SK-N-SH (cell line): ENCODE measurements at regions not wholly inside any gene's neighbourhood (a gene's known extent, or its start where the extent isn't known, plus 50 kb on each side); places are given as distances from the start of the nearest gene placed in this dataset.

ENCODE experiments used
- CTCF ChIA-PET: fragments of 300-600, 350-600 bp; formaldehyde crosslinking; extraction: SDS; loops from one replicate; lab custom pipeline; 2021; lab: Yijun Ruan, JAX
- POLR2A ChIA-PET: fragments of 350-600 bp; sonication (Branson Sonifier 250); formaldehyde crosslinking; extraction: SDS; loops from one replicate; lab custom pipeline; 2020; ENCODE audit warnings: antibody characterized with exemption, inconsistent platforms; lab: Yijun Ruan, JAX
- DNase-seq: peaks from one replicate; pipeline ENCODE4 v3.0.0; 2012
- H2AFZ ChIP-seq: fragments of 200-600 bp; sonication (generic); 2 replicates; pipeline ENCODE4 v1.8.1; 2016; ENCODE audit warnings: antibody characterized with exemption, mild to moderate bottlenecking, low read depth
- H3F3A ChIP-seq: fragments of 200-600 bp; sonication (generic); replicated peaks from 2 replicates; pipeline ENCODE3; 2016; ENCODE audit warnings: antibody characterized with exemption, mild to moderate bottlenecking; ENCODE audit not compliant: insufficient read depth
- H3K27ac ChIP-seq, 2 experiments: fragments of 200-500 bp in 1 of 2; fragments of 200-600 bp in 1 of 2; sonication (Bioruptor generic) in 1 of 2; sonication (generic), shearing (Covaris generic) in 1 of 2; 2 replicates each; pipeline versions ENCODE4 v1.5.1 to v1.6.1; 2014 to 2016; ENCODE audit warnings: low read depth in 2 of 2, inconsistent platforms in 1 of 2, low read length in 1 of 2, mild to moderate bottlenecking in 1 of 2, mixed read lengths in 1 of 2
- H3K27me3 ChIP-seq: fragments of 200-600 bp; sonication (generic), shearing (Covaris generic); 2 replicates; pipeline ENCODE4 v1.6.1; 2016; ENCODE audit warnings: mixed run types; ENCODE audit not compliant: insufficient read depth
- H3K36me3 ChIP-seq, 2 experiments: fragments of 200-500 bp in 1 of 2; fragments of 200-600 bp in 1 of 2; sonication (Bioruptor generic) in 1 of 2; sonication (generic) in 1 of 2; replicated peaks in 1 of 2; 2 replicates each; pipeline versions ENCODE3 to v1.5.1; 2014 to 2016; ENCODE audit warnings: low read length in 1 of 2, mild to moderate bottlenecking in 1 of 2; ENCODE audit not compliant: insufficient read depth in 2 of 2, control insufficient read depth in 1 of 2
- H3K4me1 ChIP-seq, 2 experiments: fragments of 200-500 bp in 1 of 2; fragments of 200-600 bp in 1 of 2; sonication (Bioruptor generic) in 1 of 2; sonication (generic), shearing (Covaris generic) in 1 of 2; 2 replicates each; pipeline versions ENCODE4 v1.5.1 to v1.6.1; 2014 to 2016; ENCODE audit warnings: low read depth in 1 of 2, low read length in 1 of 2, mixed run types in 1 of 2; ENCODE audit not compliant: insufficient read depth in 2 of 2, control insufficient read depth in 1 of 2
- H3K4me2 ChIP-seq: fragments of 200-600 bp; sonication (generic), shearing (Covaris generic); 2 replicates; pipeline ENCODE4 v1.6.1; 2017; ENCODE audit warnings: mixed run types
- H3K4me3 ChIP-seq, 2 experiments: fragments of 200-500 bp in 1 of 2; fragments of 200-600 bp in 1 of 2; sonication (Bioruptor generic) in 1 of 2; sonication (generic), shearing (Covaris generic) in 1 of 2; 2 replicates each; pipeline versions ENCODE4 v1.5.1 to v1.8.1; 2014 to 2016; ENCODE audit warnings: low read depth in 2 of 2, inconsistent platforms in 1 of 2, low read length in 1 of 2, mild to moderate bottlenecking in 1 of 2, mixed read lengths in 1 of 2, moderate library complexity in 1 of 2
- H3K79me2 ChIP-seq: fragments of 200-600 bp; sonication (generic); 2 replicates; pipeline ENCODE4 v1.8.1; 2017; ENCODE audit warnings: mild to moderate bottlenecking; ENCODE audit not compliant: insufficient read depth
- H3K9ac ChIP-seq: fragments of 200-600 bp; sonication (generic); 2 replicates; pipeline ENCODE4 v1.6.1; 2017; ENCODE audit warnings: mixed run types
- H3K9me2 ChIP-seq: fragments of 200-600 bp; sonication (generic); 2 replicates; pipeline ENCODE4 v1.6.1; 2017; ENCODE audit warnings: mixed run types
- H3K9me3 ChIP-seq: fragments of 200-600 bp; sonication (generic); 2 replicates; pipeline ENCODE4 v1.6.1; 2017; ENCODE audit warnings: mixed run types, mild to moderate bottlenecking, moderate library complexity
- H4K20me1 ChIP-seq: fragments of 200-600 bp; sonication (generic); 2 replicates; pipeline ENCODE4 v1.6.1; 2017; ENCODE audit warnings: mild to moderate bottlenecking, mixed run types; ENCODE audit not compliant: insufficient read depth
- EP300 ChIP-seq, 2 experiments: IDR thresholded peaks; 2 replicates each; pipeline versions ENCODE4 v1.4.0 to v1.6.1; 2012; ENCODE audit warnings: borderline replicate concordance in 1 of 2, low read depth in 1 of 2, low read length in 1 of 2
- JUND ChIP-seq: IDR thresholded peaks from 2 replicates; pipeline ENCODE4 v1.4.0; 2012
- NFIC ChIP-seq: IDR thresholded peaks from 2 replicates; pipeline ENCODE4 v1.4.0; 2012; ENCODE audit warnings: borderline replicate concordance
- TCF12 ChIP-seq: IDR thresholded peaks from 2 replicates; pipeline ENCODE4 v1.4.0; 2012
- WGBS: methylation state at CpG from one replicate; pipeline ENCODE4 v1.1.6; 2017; ENCODE audit warnings: low lambda C conversion rate; 5-methylcytosine and 5-hydroxymethylcytosine counted together
- TF ChIP-seq, protein P1 (sequence below): IDR thresholded peaks from 2 replicates; pipeline ENCODE4; 2012
- TF ChIP-seq, protein P2 (sequence below): IDR thresholded peaks from 2 replicates; pipeline ENCODE4 v1.4.0; 2012; ENCODE audit warnings: low read depth
- TF ChIP-seq, protein P3 (sequence below): IDR thresholded peaks from 2 replicates; pipeline ENCODE4 v1.6.1; 2012; ENCODE audit warnings: mild to moderate bottlenecking, low read depth, low read length, moderate library complexity

DNA sequence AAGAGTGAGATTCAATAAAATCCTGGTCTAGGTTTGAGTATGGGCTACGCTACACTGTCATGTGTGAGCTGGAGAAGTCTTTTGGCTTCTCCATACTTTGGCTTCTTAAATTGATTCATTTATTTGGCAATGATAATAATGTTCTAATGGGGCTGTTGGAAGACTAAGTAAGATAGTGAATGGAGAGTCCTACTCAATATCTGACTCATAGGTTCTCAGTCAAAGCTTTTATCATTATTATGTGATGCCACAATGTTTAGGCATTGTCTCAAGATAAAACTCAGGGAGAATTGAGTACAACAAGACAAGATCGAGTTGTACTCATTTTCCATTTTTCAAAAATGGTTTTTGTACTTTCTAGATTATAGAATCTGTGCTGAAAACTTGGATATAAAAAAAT is 92.5 kb upstream of the VEGFC start (continued):
- TF ChIP-seq, protein P1, sequence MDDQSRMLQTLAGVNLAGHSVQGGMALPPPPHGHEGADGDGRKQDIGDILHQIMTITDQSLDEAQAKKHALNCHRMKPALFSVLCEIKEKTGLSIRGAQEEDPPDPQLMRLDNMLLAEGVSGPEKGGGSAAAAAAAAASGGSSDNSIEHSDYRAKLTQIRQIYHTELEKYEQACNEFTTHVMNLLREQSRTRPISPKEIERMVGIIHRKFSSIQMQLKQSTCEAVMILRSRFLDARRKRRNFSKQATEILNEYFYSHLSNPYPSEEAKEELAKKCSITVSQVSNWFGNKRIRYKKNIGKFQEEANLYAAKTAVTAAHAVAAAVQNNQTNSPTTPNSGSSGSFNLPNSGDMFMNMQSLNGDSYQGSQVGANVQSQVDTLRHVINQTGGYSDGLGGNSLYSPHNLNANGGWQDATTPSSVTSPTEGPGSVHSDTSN: peak; percentile 48
- TF ChIP-seq, protein P2, sequence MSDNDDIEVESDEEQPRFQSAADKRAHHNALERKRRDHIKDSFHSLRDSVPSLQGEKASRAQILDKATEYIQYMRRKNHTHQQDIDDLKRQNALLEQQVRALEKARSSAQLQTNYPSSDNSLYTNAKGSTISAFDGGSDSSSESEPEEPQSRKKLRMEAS: no peak
- TF ChIP-seq, protein P3, sequence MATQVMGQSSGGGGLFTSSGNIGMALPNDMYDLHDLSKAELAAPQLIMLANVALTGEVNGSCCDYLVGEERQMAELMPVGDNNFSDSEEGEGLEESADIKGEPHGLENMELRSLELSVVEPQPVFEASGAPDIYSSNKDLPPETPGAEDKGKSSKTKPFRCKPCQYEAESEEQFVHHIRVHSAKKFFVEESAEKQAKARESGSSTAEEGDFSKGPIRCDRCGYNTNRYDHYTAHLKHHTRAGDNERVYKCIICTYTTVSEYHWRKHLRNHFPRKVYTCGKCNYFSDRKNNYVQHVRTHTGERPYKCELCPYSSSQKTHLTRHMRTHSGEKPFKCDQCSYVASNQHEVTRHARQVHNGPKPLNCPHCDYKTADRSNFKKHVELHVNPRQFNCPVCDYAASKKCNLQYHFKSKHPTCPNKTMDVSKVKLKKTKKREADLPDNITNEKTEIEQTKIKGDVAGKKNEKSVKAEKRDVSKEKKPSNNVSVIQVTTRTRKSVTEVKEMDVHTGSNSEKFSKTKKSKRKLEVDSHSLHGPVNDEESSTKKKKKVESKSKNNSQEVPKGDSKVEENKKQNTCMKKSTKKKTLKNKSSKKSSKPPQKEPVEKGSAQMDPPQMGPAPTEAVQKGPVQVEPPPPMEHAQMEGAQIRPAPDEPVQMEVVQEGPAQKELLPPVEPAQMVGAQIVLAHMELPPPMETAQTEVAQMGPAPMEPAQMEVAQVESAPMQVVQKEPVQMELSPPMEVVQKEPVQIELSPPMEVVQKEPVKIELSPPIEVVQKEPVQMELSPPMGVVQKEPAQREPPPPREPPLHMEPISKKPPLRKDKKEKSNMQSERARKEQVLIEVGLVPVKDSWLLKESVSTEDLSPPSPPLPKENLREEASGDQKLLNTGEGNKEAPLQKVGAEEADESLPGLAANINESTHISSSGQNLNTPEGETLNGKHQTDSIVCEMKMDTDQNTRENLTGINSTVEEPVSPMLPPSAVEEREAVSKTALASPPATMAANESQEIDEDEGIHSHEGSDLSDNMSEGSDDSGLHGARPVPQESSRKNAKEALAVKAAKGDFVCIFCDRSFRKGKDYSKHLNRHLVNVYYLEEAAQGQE: no peak

DNA sequence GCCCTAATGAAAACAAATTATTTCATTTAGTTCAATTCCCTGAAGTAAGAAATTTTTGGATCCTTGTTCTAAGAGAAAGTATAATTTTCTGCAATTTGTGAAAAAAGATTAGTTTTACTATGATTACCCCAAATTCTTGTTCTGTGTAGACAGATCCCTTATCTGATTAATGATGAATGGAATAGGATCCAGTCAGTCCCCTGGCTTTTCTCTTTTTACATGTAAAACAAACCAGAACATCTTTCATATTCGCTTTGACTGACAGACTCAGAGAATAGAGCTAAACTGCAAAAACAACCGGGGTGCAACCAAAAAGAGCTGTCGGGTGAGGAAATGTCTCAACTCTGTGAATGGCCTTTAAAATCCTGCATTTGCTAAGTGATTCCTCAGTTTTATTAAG is 93.4 kb upstream of the VEGFC start:
- H3K27me3 ChIP-seq: no peaks in the 10 kb centered on the region
- no peak for DNase-seq
- no peak overlapping the region for H3K9ac ChIP-seq
- CTCF ChIA-PET: no interaction called here
- TF ChIP-seq EP300 (IDR thresholded peaks at IDR 0.05; ENCODE audit: borderline replicate concordance in 1 of 2, low read depth in 1 of 2, low read length in 1 of 2) (peak; percentile 28 to 70; a peak in 1 of 4 replicates), JUND (peak; percentile 58; the same call in 1 of the 2 replicates), NFIC (peak; percentile 47; the same call in 1 of the 2 replicates), TCF12 (peak; percentile 88)
- TF ChIP-seq, protein P1: peak; percentile 88
- TF ChIP-seq, protein P3: no peak
- WGBS: 38% methylated on average over 3 of the region's 3 CpGs
- H3K4me2 ChIP-seq: peak overlapping the region; percentile 35; the same call in 1 of the 2 replicates
- no peaks in the 10 kb centered on the region for H3K9me3 ChIP-seq
- H3K79me2 ChIP-seq: peaks cover 4% of the 10 kb centered on the region; the same call in 1 of the 2 replicates
- POLR2A ChIA-PET: no interaction called here
- no peaks in the 10 kb centered on the region for H3K36me3 ChIP-seq
- H3K4me3 ChIP-seq: no peak overlapping the region
- H4K20me1 ChIP-seq: no peaks in the 10 kb centered on the region
- H3K9me2 ChIP-seq: no peaks in the 10 kb centered on the region
- peaks cover 0 to 3% of the 10 kb centered on the region in 2 experiments; a peak in 1 of 4 replicates for H3K4me1 ChIP-seq
- peak overlapping the region; percentile 72 to 89; a peak in 3 of 4 replicates for H3K27ac ChIP-seq
- H3F3A ChIP-seq: peaks cover 47% of the 10 kb centered on the region
- H2AFZ ChIP-seq: peak overlapping the region; percentile 47; the same call in 1 of the 2 replicates
